Nephron (organoid): ENCODE measurements at regions not wholly inside any gene's neighbourhood (a gene's known extent, or its start where the extent isn't known, plus 50 kb on each side); places are given as distances from the start of the nearest gene placed in this dataset.

ENCODE experiments used
- H3K27ac Mint-ChIP-seq, 3 experiments: 2 replicates each; pipeline ENCODE4 v1.8.0; 2020; ENCODE audit warnings: mixed read lengths in 3 of 3, mild to moderate bottlenecking in 2 of 3, moderate library complexity in 1 of 3
- H3K27me3 Mint-ChIP-seq: 2 replicates; pipeline ENCODE4 v1.8.0; 2021; ENCODE audit warnings: low read depth, mild to moderate bottlenecking, moderate library complexity, mixed read lengths
- H3K36me3 Mint-ChIP-seq: 2 replicates; pipeline ENCODE4 v1.8.0; 2020; ENCODE audit warnings: low read depth, mixed read lengths
- H3K4me1 Mint-ChIP-seq: 2 replicates; pipeline ENCODE4 v1.8.0; 2020; ENCODE audit warnings: mixed read lengths
- H3K4me3 Mint-ChIP-seq, 3 experiments: 2 replicates each; pipeline ENCODE4 v1.8.0; 2020; ENCODE audit warnings: mild to moderate bottlenecking in 3 of 3, mixed read lengths in 3 of 3, moderate library complexity in 2 of 3
- H3K9me3 Mint-ChIP-seq: 2 replicates; pipeline ENCODE4 v1.8.0; 2020; ENCODE audit warnings: mixed read lengths
- TF ChIP-seq, protein P1 (sequence below), 3 experiments: fragments of 200-600 bp; sonication (generic); IDR thresholded peaks; one replicate each; pipeline ENCODE4 v1.5.0; 2021; ENCODE audit warnings: antibody characterized with exemption in 3 of 3; ENCODE audit not compliant: unreplicated experiment in 3 of 3

DNA sequence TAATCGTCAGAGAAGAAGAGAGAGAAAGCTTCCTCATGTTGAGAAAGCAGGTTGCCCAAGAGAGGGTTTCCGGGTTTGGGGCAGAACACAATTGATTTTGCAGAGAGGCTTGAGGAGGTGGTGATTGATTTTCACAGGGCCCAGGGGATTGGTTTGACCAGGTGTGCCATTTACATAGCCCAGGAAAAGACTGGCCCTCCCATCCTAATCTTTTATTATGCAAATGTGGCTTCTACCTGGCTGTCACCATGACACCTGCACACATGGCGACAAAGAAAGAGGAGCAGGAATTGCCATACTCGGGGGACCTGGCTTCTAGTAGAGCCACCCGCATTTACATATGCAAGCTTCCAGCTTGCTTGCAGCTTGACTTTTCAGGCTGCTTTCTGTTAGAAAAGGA is 405.3 kb downstream of the PPP4R3C start:
- no peak overlapping the region for H3K27ac Mint-ChIP-seq
- no peaks in the 10 kb centered on the region for H3K27me3 Mint-ChIP-seq
- TF ChIP-seq, protein P1, sequence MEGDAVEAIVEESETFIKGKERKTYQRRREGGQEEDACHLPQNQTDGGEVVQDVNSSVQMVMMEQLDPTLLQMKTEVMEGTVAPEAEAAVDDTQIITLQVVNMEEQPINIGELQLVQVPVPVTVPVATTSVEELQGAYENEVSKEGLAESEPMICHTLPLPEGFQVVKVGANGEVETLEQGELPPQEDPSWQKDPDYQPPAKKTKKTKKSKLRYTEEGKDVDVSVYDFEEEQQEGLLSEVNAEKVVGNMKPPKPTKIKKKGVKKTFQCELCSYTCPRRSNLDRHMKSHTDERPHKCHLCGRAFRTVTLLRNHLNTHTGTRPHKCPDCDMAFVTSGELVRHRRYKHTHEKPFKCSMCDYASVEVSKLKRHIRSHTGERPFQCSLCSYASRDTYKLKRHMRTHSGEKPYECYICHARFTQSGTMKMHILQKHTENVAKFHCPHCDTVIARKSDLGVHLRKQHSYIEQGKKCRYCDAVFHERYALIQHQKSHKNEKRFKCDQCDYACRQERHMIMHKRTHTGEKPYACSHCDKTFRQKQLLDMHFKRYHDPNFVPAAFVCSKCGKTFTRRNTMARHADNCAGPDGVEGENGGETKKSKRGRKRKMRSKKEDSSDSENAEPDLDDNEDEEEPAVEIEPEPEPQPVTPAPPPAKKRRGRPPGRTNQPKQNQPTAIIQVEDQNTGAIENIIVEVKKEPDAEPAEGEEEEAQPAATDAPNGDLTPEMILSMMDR (IDR thresholded peaks at IDR 0.05; ENCODE audit: unreplicated experiment in 3 of 3), result no peak
- H3K4me3 Mint-ChIP-seq, result no peak overlapping the region
- no peaks in the 10 kb centered on the region for H3K36me3 Mint-ChIP-seq
- no peaks in the 10 kb centered on the region for H3K4me1 Mint-ChIP-seq
- H3K9me3 Mint-ChIP-seq, result peaks cover 5% of the 10 kb centered on the region

DNA sequence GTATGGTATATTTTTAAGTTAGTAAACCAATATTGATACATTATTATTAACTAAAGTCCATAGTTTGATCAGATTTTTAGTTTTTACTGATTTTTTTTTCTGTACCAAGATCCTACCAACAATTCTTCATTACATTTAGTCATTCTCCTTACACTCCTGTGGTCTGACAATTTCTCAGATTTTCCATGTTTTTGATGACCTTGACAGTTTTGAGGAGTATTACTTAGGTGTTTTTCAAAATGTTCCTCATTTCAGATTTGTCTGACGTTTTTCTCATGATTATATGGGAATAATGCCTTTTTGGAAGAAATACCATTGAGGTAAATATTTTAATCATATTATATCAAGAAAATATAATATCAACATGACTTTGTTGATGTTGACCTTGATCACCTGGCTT is 423.8 kb downstream of the PPP4R3C start:
- no peak overlapping the region for H3K27ac Mint-ChIP-seq
- no peak overlapping the region for H3K4me3 Mint-ChIP-seq
- no peaks in the 10 kb centered on the region for H3K4me1 Mint-ChIP-seq
- TF ChIP-seq, protein P1 (IDR thresholded peaks at IDR 0.05; ENCODE audit: unreplicated experiment in 3 of 3), result no peak
- H3K27me3 Mint-ChIP-seq, result no peaks in the 10 kb centered on the region
- no peaks in the 10 kb centered on the region for H3K36me3 Mint-ChIP-seq
- H3K9me3 Mint-ChIP-seq, result no peaks in the 10 kb centered on the region

DNA sequence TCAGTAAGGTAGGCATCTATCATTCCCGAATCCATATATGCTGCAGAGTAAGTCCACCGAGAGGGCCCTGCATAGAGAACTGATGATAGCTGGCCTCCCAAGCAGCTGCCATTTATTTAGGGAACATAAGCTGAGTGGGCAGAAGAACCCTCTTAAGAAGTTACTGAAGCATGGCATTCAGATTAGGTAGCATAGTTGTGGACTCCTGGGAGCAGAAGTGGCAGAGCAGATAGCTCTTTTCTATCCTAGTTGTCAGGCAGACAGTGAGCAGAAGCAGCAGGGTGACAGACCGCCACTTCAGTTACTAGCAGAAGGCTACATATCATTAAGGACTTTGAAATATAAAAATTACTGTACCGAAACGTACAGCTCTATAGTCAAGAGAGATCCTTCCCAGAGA is 454.7 kb downstream of the PPP4R3C start:
- TF ChIP-seq, protein P1 (IDR thresholded peaks at IDR 0.05; ENCODE audit: unreplicated experiment in 3 of 3), result no peak
- peaks cover 2% of the 10 kb centered on the region for H3K9me3 Mint-ChIP-seq
- H3K27ac Mint-ChIP-seq, result no peak overlapping the region

DNA sequence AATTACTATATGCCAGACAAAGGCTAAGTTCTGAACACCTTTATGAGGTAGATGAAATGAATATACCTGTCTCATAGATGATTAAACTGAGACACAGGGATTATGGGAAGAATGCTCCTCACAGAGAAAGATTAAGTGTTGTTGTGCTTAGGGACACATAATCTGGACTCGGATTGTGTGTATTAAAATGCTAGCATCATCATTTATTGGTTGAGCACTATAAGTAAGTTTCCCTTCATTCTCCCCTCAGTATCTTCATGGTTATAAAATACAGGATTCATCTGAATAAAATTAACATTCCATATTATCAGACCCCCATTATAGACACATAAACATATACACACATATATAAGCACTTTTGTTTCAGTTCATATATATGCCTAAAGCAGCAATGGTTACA is 463.5 kb downstream of the PPP4R3C start:
- H3K4me3 Mint-ChIP-seq, result no peak overlapping the region
- H3K27me3 Mint-ChIP-seq, result no peaks in the 10 kb centered on the region
- H3K9me3 Mint-ChIP-seq, result peaks cover 22% of the 10 kb centered on the region

More for the DNA sequence above, 454.7 kb downstream of the PPP4R3C start:
- Mint-ChIP-seq H3K4me1 (no peaks in the 10 kb centered on the region), H3K36me3 (no peaks in the 10 kb centered on the region), H3K27me3 (no peaks in the 10 kb centered on the region), H3K4me3 (no peak overlapping the region)

DNA sequence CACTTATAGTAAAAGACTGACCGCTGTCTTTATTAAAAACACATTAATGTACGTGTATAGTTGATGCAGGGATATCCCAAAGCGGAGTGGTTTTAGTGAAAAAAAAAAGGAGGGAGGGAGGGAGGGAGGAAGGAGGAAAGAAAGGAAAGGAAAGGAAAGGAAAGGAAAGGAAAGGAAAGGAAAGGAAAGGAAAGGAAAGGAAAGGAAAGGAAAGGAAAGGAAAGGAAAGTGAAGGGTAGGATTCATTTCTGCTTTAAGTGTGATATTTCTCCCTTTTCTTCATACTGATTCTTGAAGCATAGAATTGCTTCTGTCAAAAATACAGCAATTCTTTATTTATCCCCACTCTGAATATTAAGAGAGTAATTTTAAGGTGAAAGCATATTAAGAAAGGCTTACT is 504.9 kb downstream of the PPP4R3C start:
- no peaks in the 10 kb centered on the region for H3K27me3 Mint-ChIP-seq
- TF ChIP-seq, protein P1 (IDR thresholded peaks at IDR 0.05; ENCODE audit: unreplicated experiment in 3 of 3), result no peak
- H3K4me3 Mint-ChIP-seq, result no peak overlapping the region
- H3K4me1 Mint-ChIP-seq, result no peaks in the 10 kb centered on the region
- H3K36me3 Mint-ChIP-seq, result no peaks in the 10 kb centered on the region
- H3K27ac Mint-ChIP-seq, result no peak overlapping the region
- peaks cover 2% of the 10 kb centered on the region for H3K9me3 Mint-ChIP-seq

More for the DNA sequence above, 463.5 kb downstream of the PPP4R3C start:
- TF ChIP-seq, protein P1 (IDR thresholded peaks at IDR 0.05; ENCODE audit: unreplicated experiment in 3 of 3), result no peak
- Mint-ChIP-seq H3K27ac (no peak overlapping the region), H3K36me3 (no peaks in the 10 kb centered on the region), H3K4me1 (no peaks in the 10 kb centered on the region)

DNA sequence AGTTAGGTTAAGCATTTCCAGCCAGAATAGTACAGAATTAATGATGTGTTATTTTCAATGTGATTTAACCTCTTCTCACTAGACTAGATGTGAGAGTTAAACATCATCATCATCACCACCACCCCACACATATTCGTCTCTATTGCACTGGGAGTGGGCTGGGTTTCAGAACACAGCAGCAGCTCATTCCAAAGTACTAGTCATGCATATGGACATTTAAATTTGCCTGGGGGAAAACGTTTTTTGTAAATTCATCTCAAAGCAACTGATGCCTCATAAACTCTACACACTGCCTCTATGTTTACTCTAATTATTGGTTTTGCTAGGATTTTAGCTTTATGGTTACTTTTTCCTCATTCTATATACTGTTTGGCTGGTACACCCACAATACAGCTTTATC is 509.1 kb downstream of the PPP4R3C start:
- H3K27ac Mint-ChIP-seq, result no peak overlapping the region
- H3K4me1 Mint-ChIP-seq, result no peaks in the 10 kb centered on the region
- TF ChIP-seq, protein P1 (IDR thresholded peaks at IDR 0.05; ENCODE audit: unreplicated experiment in 3 of 3), result no peak
- H3K4me3 Mint-ChIP-seq, result no peak overlapping the region
- no peaks in the 10 kb centered on the region for H3K27me3 Mint-ChIP-seq
- H3K9me3 Mint-ChIP-seq, result peaks cover 7% of the 10 kb centered on the region
- no peaks in the 10 kb centered on the region for H3K36me3 Mint-ChIP-seq
